ENCODE measurements at regions not wholly inside any gene's neighbourhood (a gene's known extent, or its start where the extent isn't known, plus 50 kb on each side); places are given as distances from the start of the nearest gene placed in this dataset.

DNA sequence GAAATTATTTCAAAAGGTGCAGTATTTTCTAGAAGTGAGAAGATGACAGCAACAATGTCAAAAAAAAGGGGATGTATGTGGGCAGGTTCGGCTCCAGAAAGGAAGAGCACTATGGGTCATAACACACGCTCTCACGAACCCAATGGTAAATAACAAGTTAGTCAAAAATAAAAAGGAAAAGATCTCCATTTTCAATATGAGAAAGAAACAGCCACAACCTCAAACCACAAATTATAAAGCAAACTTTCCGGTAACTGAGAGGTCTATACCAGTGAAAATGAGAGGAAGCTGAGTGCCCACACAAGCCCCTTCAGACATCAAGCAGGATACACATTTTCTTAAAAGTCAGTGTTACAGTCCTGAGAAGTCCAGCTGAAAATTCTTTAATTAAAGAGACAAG, 398.5 kb upstream of the RPS23 start:
- DNase-seq (ENCODE audit: low read depth), result no peak
- TF ChIP-seq, protein P1, sequence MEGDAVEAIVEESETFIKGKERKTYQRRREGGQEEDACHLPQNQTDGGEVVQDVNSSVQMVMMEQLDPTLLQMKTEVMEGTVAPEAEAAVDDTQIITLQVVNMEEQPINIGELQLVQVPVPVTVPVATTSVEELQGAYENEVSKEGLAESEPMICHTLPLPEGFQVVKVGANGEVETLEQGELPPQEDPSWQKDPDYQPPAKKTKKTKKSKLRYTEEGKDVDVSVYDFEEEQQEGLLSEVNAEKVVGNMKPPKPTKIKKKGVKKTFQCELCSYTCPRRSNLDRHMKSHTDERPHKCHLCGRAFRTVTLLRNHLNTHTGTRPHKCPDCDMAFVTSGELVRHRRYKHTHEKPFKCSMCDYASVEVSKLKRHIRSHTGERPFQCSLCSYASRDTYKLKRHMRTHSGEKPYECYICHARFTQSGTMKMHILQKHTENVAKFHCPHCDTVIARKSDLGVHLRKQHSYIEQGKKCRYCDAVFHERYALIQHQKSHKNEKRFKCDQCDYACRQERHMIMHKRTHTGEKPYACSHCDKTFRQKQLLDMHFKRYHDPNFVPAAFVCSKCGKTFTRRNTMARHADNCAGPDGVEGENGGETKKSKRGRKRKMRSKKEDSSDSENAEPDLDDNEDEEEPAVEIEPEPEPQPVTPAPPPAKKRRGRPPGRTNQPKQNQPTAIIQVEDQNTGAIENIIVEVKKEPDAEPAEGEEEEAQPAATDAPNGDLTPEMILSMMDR (conservative IDR thresholded peaks at IDR 0.05; ENCODE audit: low read depth, low read length), result no peak
- H3K4me3 ChIP-seq (ENCODE audit: low read length), result no peak overlapping the region

DNA sequence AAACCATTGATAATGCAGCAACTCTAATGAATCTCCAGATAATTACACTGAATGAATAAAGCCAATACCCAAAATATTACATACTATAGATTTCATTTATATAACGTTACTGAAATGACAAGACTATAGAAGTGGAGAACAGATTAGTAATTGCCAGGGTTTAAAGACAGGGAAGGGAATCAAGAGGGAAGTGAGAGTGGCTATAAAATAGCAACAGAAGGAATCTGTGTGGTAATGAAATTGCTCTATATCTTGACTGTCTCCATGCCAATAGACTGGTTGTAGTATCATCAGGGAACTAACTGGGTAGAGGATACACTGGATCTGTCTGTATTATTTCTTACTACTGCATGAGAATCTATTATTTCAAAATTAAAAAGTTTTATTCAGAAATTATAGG, 396.5 kb upstream of the RPS23 start:
- no peak overlapping the region for H3K4me3 ChIP-seq (ENCODE audit: low read length)
- TF ChIP-seq, protein P1 (conservative IDR thresholded peaks at IDR 0.05; ENCODE audit: low read depth, low read length), result no peak
- no peak for DNase-seq (ENCODE audit: low read depth)

DNA sequence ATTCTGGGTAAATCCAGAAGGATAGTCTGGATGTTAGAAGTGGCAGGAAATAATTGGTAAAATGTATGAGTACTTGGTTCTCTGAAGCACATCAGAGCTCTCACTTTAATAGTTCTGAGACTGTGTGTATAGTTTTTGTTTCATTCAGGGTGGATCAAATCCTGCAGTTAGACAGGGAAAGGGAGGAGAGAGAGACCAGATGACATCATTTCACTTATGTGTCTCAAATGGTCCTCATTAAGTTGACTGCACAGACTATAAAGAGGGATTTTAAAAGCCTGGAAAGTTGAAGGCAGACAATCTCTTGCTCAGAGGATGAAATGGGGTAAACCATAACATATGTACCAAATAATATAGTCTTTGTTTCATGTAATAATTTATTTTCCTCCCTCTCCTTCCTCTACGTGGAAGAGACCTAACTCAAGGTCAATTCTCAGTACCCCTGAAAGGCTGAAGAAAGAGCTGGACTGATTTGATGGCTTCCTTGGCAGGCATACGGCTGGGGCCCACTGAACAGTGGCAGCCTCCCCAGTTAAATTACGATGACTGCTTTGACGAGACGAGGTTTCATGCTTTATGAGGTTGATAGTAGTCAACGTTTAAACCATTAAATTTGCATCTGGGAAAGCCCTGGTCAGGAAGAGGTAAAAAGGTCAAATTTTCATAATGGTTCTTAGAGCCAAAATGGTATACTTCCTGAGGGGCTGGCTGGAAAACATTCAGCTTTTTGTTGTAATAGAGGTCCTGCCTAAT, 395.1 kb upstream of the RPS23 start:
- TF ChIP-seq, protein P1 (conservative IDR thresholded peaks at IDR 0.05; ENCODE audit: low read depth, low read length), result no peak
- H3K4me3 ChIP-seq (ENCODE audit: low read length), result no peak overlapping the region
- DNase-seq (ENCODE audit: low read depth), result no peak

DNA sequence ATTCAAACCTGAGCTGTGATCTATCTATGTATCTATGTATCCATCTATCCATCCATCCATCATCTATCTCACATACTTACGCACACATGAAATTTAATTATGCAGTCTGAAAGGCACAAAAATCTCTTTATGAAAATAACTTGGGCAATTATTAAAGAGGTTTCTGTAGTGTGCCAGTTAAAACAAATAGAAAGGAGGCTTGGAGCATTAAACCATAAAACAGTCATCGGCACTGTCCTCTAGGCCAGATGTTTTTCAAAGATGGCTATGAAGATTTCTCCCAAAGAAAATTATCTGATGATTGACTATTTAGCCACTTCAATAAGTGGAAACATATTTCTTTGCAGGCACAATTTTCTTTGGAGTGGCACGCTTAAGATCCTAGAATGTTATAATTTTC, 392.5 kb upstream of the RPS23 start:
- H3K4me3 ChIP-seq (ENCODE audit: low read length), result no peak overlapping the region
- DNase-seq (ENCODE audit: low read depth), result no peak

DNA sequence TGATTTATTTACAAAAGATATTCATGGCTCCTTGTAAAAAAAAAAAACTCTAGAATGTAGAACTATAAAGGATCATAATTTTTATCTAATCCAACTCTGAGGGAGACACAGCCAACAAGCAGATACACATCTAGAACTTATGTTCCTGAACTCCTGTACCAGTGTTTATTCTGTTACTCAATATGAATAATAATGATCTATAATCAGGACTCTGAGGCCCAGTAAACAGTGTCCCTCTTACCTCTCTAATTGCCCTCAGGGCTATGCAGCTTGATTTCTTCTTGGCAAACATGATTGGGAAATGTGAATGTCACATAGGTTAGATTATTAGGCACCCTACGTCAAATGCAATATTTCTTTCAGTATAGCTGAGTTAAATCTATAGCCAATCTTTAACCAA, 391.6 kb upstream of the RPS23 start:
- no peak overlapping the region for H3K4me3 ChIP-seq (ENCODE audit: low read length)
- DNase-seq (ENCODE audit: low read depth), result no peak
- TF ChIP-seq, protein P1 (conservative IDR thresholded peaks at IDR 0.05; ENCODE audit: low read depth, low read length), result no peak

More for the DNA sequence above, 392.5 kb upstream of the RPS23 start:
- TF ChIP-seq, protein P1 (conservative IDR thresholded peaks at IDR 0.05; ENCODE audit: low read depth, low read length), result no peak

DNA sequence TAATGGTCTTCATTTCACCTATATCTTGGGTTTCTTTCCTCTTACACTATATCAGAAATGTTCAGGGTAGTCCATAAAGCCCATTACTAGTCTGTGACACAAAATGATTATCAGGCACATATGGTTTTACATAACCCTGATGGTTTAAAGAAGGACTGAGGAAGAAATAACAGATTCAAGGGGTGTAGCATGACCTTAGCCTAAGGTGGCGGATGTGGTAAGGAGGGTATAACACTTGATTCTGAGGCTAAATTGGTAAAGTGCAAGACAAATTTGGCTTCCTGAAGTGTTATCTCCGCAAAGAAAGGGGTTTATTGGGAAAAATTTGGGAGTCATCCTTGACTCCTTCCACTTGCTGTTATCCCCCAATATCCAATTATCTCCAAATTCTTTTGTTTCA, 388.2 kb upstream of the RPS23 start:
- TF ChIP-seq, protein P1 (conservative IDR thresholded peaks at IDR 0.05; ENCODE audit: low read depth, low read length), result no peak
- no peak for DNase-seq (ENCODE audit: low read depth)
- no peak overlapping the region for H3K4me3 ChIP-seq (ENCODE audit: low read length)

DNA sequence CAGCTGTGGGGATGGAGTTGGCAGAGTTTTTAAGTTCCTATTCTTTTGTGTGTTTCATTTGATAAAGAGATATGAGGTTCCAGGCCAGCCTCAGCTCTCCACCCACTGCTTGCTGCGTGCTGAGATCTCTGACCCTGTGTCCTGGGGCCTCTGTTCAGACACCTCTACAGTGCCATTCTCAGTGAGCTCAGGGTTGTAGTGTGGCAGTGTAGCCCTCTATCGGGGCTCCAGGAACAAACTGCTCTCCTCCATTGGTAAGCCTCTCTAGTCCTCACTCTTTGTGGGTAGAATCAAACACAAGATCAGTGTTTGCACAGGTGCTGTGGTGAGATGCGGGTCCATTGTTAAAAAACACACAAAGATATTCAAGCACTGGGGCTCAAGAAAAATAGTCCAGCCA, 386.6 kb upstream of the RPS23 start:
- TF ChIP-seq, protein P1 (conservative IDR thresholded peaks at IDR 0.05; ENCODE audit: low read depth, low read length), result no peak
- no peak overlapping the region for H3K4me3 ChIP-seq (ENCODE audit: low read length)
- no peak for DNase-seq (ENCODE audit: low read depth)

Measured in retinal pigment epithelial cell (primary cell).